GM12878 (cell line): ENCODE measurements at regions not wholly inside any gene's neighbourhood (a gene's known extent, or its start where the extent isn't known, plus 50 kb on each side); places are given as distances from the start of the nearest gene placed in this dataset.

Source experiments
- ATAC-seq: fragments of 200-7000 bp; cut with Tn5 transposase; 3 replicates; pipeline ENCODE4 v1.9.1; 2020; ENCODE audit warnings: mild to moderate bottlenecking, moderate library complexity
- BruUV-seq: library from RNA; stranded (reverse); fragments of 400-500 nt; replicated peaks from 2 replicates; lab custom pipeline; 2021; lab: Mats Ljungman, UMichigan
- CTCF ChIA-PET: fragments of 300-600 bp; sonication (Branson Sonifier 250); formaldehyde crosslinking; extraction: SDS; loops from one replicate; lab custom pipeline; 2021; ENCODE audit warnings: inconsistent platforms; lab: Yijun Ruan, JAX
- POLR2A ChIA-PET: fragments of 350-600 bp; formaldehyde crosslinking; extraction: SDS; loops from one replicate; lab custom pipeline; 2021; ENCODE audit warnings: inconsistent platforms; lab: Charles Lee
- RAD21 ChIA-PET: fragments of 300-600 bp; sonication (Branson Sonifier 250); formaldehyde crosslinking; loops from one replicate; lab custom pipeline; 2023; ENCODE audit warnings: antibody characterized with exemption; ENCODE audit not compliant: unreplicated experiment; lab: Charles Lee
- SMC1A ChIA-PET: fragments of 300-600 bp; sonication (Branson Sonifier 250); formaldehyde crosslinking; loops from one replicate; lab custom pipeline; 2023; ENCODE audit not compliant: unreplicated experiment, uncharacterized antibody; lab: Charles Lee
- DNase-seq: peaks from one replicate; pipeline ENCODE4 v3.0.0-alpha.2; 2011; ENCODE audit warnings: low read depth, low spot score
- FAIRE-seq: peaks from 3 replicates; lab custom pipeline; 2011; peaks lifted over from hg19 to GRCh38; lab: Jason Lieb, UNC
- H2AFZ ChIP-seq: 2 replicates; pipeline ENCODE4 v1.6.0; 2011; ENCODE audit warnings: low read depth, low read length, control low read depth; ENCODE audit not compliant: control insufficient read depth
- H3K27ac ChIP-seq: 2 replicates; pipeline ENCODE4 v1.5.1; 2011; ENCODE audit warnings: control low read depth; ENCODE audit not compliant: control insufficient read depth, insufficient read depth
- H3K27me3 ChIP-seq, 2 experiments: replicated peaks in 1 of 2; 2 replicates each; pipeline versions ENCODE4 v1.6.0 to v1.6.1; 2011; ENCODE audit warnings: low read length in 1 of 2; ENCODE audit not compliant: control insufficient read depth in 2 of 2, insufficient read depth in 2 of 2
- H3K36me3 ChIP-seq, 2 experiments: 2 replicates each; pipeline ENCODE4 v1.5.1; 2011; ENCODE audit warnings: low read length in 1 of 2; ENCODE audit not compliant: control insufficient read depth in 2 of 2, insufficient read depth in 2 of 2
- H3K4me1 ChIP-seq: 2 replicates; pipeline ENCODE4 v1.6.1; 2011; ENCODE audit warnings: mild to moderate bottlenecking, low read length, moderate library complexity, mixed read lengths; ENCODE audit not compliant: control insufficient read depth, insufficient read depth
- H3K4me2 ChIP-seq: 2 replicates; pipeline ENCODE4 v1.6.0; 2011; ENCODE audit warnings: control low read depth; ENCODE audit not compliant: control insufficient read depth, insufficient read depth
- H3K4me3 ChIP-seq: fragments of 200-600 bp; sonication (generic); 2 replicates; pipeline ENCODE4 v1.5.1; 2016
- H3K79me2 ChIP-seq: 2 replicates; pipeline ENCODE4 v1.6.0; 2011; ENCODE audit warnings: low read length; ENCODE audit not compliant: control insufficient read depth, insufficient read depth
- H3K9ac ChIP-seq: 2 replicates; pipeline ENCODE4 v1.8.0; 2011; ENCODE audit warnings: low read length, control low read depth, mixed read lengths; ENCODE audit not compliant: control insufficient read depth, insufficient read depth
- H3K9me3 ChIP-seq: replicated peaks from 3 replicates; pipeline ENCODE4 v1.5.1; 2011; ENCODE audit warnings: mild to moderate bottlenecking, low read length; ENCODE audit not compliant: control insufficient read depth, insufficient read depth
- H4K20me1 ChIP-seq: 2 replicates; pipeline ENCODE4 v1.6.0; 2011; ENCODE audit not compliant: control insufficient read depth, insufficient read depth
- CEBPZ ChIP-seq: fragments of 150-350 bp; IDR thresholded peaks from 2 replicates; pipeline ENCODE4 v1.6.1; 2016; ENCODE audit warnings: low read depth, low read length
- CREB1 ChIP-seq: IDR thresholded peaks from 2 replicates; pipeline ENCODE4 v1.6.1; 2012; ENCODE audit warnings: low read depth, mild to moderate bottlenecking, inconsistent platforms
- EP300 ChIP-seq, 2 experiments: fragments of 150-350 bp in 1 of 2; IDR thresholded peaks; 2 replicates each; pipeline ENCODE4 v1.6.1; 2011 to 2012; ENCODE audit warnings: low read depth in 2 of 2, low read length in 2 of 2, borderline replicate concordance in 1 of 2, improper control_type of control experiment in 1 of 2, inconsistent platforms in 1 of 2; ENCODE audit not compliant: control insufficient read depth in 1 of 2
- HDAC2 ChIP-seq: fragments of 200-600 bp; sonication (generic); IDR thresholded peaks from 2 replicates; pipeline ENCODE4 v1.6.1; 2017
- HDAC6 ChIP-seq: fragments of 200-600 bp; sonication (generic); IDR thresholded peaks from one replicate; pipeline ENCODE4 v1.8.0; 2017; ENCODE audit warnings: antibody characterized with exemption; ENCODE audit not compliant: unreplicated experiment
- MXI1 ChIP-seq: fragments of 150-350 bp; IDR thresholded peaks from 2 replicates; pipeline ENCODE4 v1.6.1; 2011; ENCODE audit warnings: low read depth, mild to moderate bottlenecking, inconsistent platforms, low read length, improper control_type of control experiment
- MYB ChIP-seq: fragments of 150-350 bp; IDR thresholded peaks from 2 replicates; pipeline ENCODE4 v1.6.1; 2014; ENCODE audit warnings: mild to moderate bottlenecking, low read depth, low read length, borderline replicate concordance
- POU2F2 ChIP-seq: IDR thresholded peaks from 3 replicates; pipeline ENCODE4 v1.6.1; 2011; ENCODE audit warnings: low read depth, mild to moderate bottlenecking, low read length, borderline replicate concordance
- RBBP5 ChIP-seq: fragments of 200-600 bp; sonication (generic); conservative IDR thresholded peaks from 2 replicates; pipeline ENCODE4 v1.6.1; 2016
- SRF ChIP-seq, 2 experiments: IDR thresholded peaks; 2 replicates each; pipeline ENCODE4 v1.6.1; 2011; ENCODE audit warnings: low read depth in 2 of 2, low read length in 2 of 2, mild to moderate bottlenecking in 1 of 2, moderate library complexity in 1 of 2
- TCF12 ChIP-seq: IDR thresholded peaks from 2 replicates; pipeline ENCODE4 v1.6.1; 2011; ENCODE audit warnings: low read depth, mild to moderate bottlenecking, low read length
- ZBED1 ChIP-seq: IDR thresholded peaks from 2 replicates; pipeline ENCODE4 v1.6.1; 2016; ENCODE audit warnings: borderline replicate concordance
- ZBTB40 ChIP-seq: fragments of 450-650 bp; IDR thresholded peaks from 2 replicates; pipeline ENCODE4 v1.6.1; 2016; ENCODE audit warnings: mild to moderate bottlenecking, moderate library complexity, borderline replicate concordance
- ZNF384 ChIP-seq: IDR thresholded peaks from 2 replicates; pipeline ENCODE4 v1.6.1; 2012; ENCODE audit warnings: low read depth, mild to moderate bottlenecking, low read length, improper control_type of control experiment, borderline replicate concordance
- WGBS: methylation state at CpG from one replicate; pipeline ENCODE4 v1.1.6; 2016; ENCODE audit warnings: low lambda C conversion rate; ENCODE audit not compliant: insufficient replicate concordance, insufficient coverage; ENCODE audit errors: missing lambda C conversion rate; 5-methylcytosine and 5-hydroxymethylcytosine counted together
- in situ Hi-C: fragments of 300-500 bp; cut with MboI; formaldehyde crosslinking; loops from 9 replicates; pipeline ENCODE4 v1.14.3; 2018; ENCODE audit warnings: mixed read lengths
- intact Hi-C: fragments of 100-400 bp; cut with micrococcal nuclease; formaldehyde crosslinking; loops from one replicate; pipeline ENCODE4 v1.14.2; 2022; ENCODE audit not compliant: unreplicated experiment

DNA sequence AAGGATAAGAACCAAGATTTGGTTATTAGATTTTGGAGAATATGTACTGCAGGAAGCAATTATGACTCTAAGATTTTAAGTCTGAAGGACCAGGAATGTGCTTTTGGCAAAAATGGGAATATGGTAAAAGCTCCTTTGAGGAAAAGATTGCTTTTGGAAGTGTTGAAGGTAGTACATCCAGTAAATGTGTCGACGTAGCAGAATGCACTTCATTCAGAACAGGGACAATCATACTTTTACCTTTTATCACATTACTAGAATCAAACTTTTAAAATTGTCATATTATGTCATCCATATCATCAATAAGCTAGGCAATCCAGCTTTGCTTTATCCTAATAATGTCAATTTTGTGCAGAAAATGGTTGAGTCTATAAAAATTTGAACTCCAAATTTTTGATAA, 74.3 kb upstream of the MSTN start:
- Histone ChIP-seq H3K4me3 (no peak overlapping the region), H3K4me1 (no peaks in the 10 kb centered on the region), H3K27me3 (no peaks in the 10 kb centered on the region), H3K9me3 (peaks cover 1% of the 10 kb centered on the region; the same call in 1 of the 3 replicates), H2AFZ (no peak overlapping the region), H3K27ac (no peak overlapping the region), H3K79me2 (no peaks in the 10 kb centered on the region), H4K20me1 (no peaks in the 10 kb centered on the region), H3K9ac (no peak overlapping the region), H3K4me2 (no peak overlapping the region), H3K36me3 (no peaks in the 10 kb centered on the region)
- DNase-seq, result no peak
- POLR2A ChIA-PET, result interaction anchor here (1.8 kb wide), 1 partner anchor 9 kb away, joined by 8 read pairs; no protein-coding TSS in a partner anchor
- ATAC-seq, result no peak
- SMC1A ChIA-PET, result interaction anchor here (0.9 to 3.3 kb wide), 6 partner anchors 8 to 62 kb away, joined by 3 to 20 read pairs (median 5); no protein-coding TSS in a partner anchor
- in situ Hi-C loops, result no loop called here
- no peak for TF ChIP-seq POU2F2
- TF ChIP-seq ZNF384, result no peak
- no peak for TF ChIP-seq ZBED1
- TF ChIP-seq TCF12, result no peak
- TF ChIP-seq CEBPZ, result no peak
- no peak for TF ChIP-seq CREB1
- no peak for TF ChIP-seq ZBTB40
- TF ChIP-seq MXI1, result no peak
- no peak for TF ChIP-seq MYB
- no peak for TF ChIP-seq SRF (IDR thresholded peaks at IDR 0.05; ENCODE audit: low read depth in 2 of 2, low read length in 2 of 2)
- no peak for TF ChIP-seq HDAC6
- no peak for TF ChIP-seq EP300 (IDR thresholded peaks at IDR 0.05; ENCODE audit: borderline replicate concordance in 1 of 2, control insufficient read depth in 1 of 2, low read depth in 2 of 2, low read length in 2 of 2)
- no peak for TF ChIP-seq RBBP5
- no peak for TF ChIP-seq HDAC2
- CTCF ChIA-PET, result interaction anchor here (1.1 to 4.5 kb wide), 8 partner anchors 10 to 182 kb away, joined by 3 to 29 read pairs (median 4); a partner anchor contains a TSS
- RAD21 ChIA-PET, result interaction anchor here (0.6 to 0.9 kb wide), 2 partner anchors 10 to 43 kb away, joined by 3 read pairs; no protein-coding TSS in a partner anchor
- no peak for FAIRE-seq
- WGBS, result 86% methylated on average over 2 of the region's 2 CpGs
- intact Hi-C loops, result no loop called here
- BruUV-seq, result no TSS peak
